GM12878 (cell line): ENCODE measurements at regions not wholly inside any gene's neighbourhood (a gene's known extent, or its start where the extent isn't known, plus 50 kb on each side); places are given as distances from the start of the nearest gene placed in this dataset.

Experiments used
- CEBPB ChIP-seq, 2 experiments: fragments of 150-350 bp in 1 of 2; IDR thresholded peaks; 2 replicates each; pipeline ENCODE4 v1.6.1; 2012 to 2014; ENCODE audit warnings: low read depth in 2 of 2, low read length in 2 of 2, borderline replicate concordance in 1 of 2, inconsistent platforms in 1 of 2
- HDAC2 ChIP-seq: fragments of 200-600 bp; sonication (generic); IDR thresholded peaks from 2 replicates; pipeline ENCODE4 v1.6.1; 2017
- NBN ChIP-seq: fragments of 450-650 bp; IDR thresholded peaks from 2 replicates; pipeline ENCODE4 v1.6.1; 2016
- NFYA ChIP-seq: IDR thresholded peaks from 2 replicates; pipeline ENCODE4 v1.6.1; 2011; ENCODE audit warnings: low read depth, mild to moderate bottlenecking, low read length, improper control_type of control experiment, borderline replicate concordance
- SMC3 ChIP-seq: IDR thresholded peaks from 2 replicates; pipeline ENCODE4 v1.6.1; 2011; ENCODE audit warnings: low read length, improper control_type of control experiment, borderline replicate concordance
- ZNF24 ChIP-seq: fragments of 450-650 bp; IDR thresholded peaks from 2 replicates; pipeline ENCODE4 v1.6.1; 2017; ENCODE audit warnings: antibody characterized with exemption, mild to moderate bottlenecking
- TF ChIP-seq, protein P1 (sequence below): fragments of 450-650 bp; formaldehyde crosslinking; IDR thresholded peaks from 2 replicates; pipeline ENCODE4 v1.5.0; 2022; ENCODE audit warnings: mild to moderate bottlenecking, missing genetic modification characterization
- TF ChIP-seq, protein P2 (sequence below): fragments of 450-650 bp; IDR thresholded peaks from 2 replicates; pipeline ENCODE4 v1.6.1; 2017; ENCODE audit warnings: mild to moderate bottlenecking, moderate library complexity

DNA sequence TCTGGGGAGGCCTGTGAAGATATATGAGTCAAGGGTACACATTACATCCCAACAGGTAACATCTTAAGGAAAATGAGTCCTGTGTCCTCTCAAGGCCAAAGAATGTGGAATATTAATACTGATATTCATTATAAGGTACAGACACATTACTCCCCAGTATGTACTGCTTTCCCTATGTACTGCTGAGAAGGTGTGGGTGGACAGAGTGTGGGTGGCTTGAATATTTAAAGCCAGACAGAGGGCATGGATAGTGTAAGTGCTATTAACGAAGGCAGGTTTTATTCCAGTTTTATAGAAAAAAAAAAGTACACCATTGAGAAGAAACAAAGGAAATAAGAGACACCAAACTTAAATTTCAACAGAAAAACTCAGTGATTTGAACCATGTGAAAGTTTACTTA is 1054.4 kb downstream of the XPNPEP1 start (continued):
- TF ChIP-seq, protein P1, sequence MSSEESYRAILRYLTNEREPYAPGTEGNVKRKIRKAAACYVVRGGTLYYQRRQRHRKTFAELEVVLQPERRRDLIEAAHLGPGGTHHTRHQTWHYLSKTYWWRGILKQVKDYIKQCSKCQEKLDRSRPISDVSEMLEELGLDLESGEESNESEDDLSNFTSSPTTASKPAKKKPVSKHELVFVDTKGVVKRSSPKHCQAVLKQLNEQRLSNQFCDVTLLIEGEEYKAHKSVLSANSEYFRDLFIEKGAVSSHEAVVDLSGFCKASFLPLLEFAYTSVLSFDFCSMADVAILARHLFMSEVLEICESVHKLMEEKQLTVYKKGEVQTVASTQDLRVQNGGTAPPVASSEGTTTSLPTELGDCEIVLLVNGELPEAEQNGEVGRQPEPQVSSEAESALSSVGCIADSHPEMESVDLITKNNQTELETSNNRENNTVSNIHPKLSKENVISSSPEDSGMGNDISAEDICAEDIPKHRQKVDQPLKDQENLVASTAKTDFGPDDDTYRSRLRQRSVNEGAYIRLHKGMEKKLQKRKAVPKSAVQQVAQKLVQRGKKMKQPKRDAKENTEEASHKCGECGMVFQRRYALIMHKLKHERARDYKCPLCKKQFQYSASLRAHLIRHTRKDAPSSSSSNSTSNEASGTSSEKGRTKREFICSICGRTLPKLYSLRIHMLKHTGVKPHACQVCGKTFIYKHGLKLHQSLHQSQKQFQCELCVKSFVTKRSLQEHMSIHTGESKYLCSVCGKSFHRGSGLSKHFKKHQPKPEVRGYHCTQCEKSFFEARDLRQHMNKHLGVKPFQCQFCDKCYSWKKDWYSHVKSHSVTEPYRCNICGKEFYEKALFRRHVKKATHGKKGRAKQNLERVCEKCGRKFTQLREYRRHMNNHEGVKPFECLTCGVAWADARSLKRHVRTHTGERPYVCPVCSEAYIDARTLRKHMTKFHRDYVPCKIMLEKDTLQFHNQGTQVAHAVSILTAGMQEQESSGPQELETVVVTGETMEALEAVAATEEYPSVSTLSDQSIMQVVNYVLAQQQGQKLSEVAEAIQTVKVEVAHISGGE (CRISPR knock-in tag), result no peak
- no peak for TF ChIP-seq ZNF24
- TF ChIP-seq NBN, result no peak
- no peak for TF ChIP-seq CEBPB (IDR thresholded peaks at IDR 0.05; ENCODE audit: borderline replicate concordance in 1 of 2, low read depth in 2 of 2, low read length in 2 of 2)
- TF ChIP-seq, protein P2, sequence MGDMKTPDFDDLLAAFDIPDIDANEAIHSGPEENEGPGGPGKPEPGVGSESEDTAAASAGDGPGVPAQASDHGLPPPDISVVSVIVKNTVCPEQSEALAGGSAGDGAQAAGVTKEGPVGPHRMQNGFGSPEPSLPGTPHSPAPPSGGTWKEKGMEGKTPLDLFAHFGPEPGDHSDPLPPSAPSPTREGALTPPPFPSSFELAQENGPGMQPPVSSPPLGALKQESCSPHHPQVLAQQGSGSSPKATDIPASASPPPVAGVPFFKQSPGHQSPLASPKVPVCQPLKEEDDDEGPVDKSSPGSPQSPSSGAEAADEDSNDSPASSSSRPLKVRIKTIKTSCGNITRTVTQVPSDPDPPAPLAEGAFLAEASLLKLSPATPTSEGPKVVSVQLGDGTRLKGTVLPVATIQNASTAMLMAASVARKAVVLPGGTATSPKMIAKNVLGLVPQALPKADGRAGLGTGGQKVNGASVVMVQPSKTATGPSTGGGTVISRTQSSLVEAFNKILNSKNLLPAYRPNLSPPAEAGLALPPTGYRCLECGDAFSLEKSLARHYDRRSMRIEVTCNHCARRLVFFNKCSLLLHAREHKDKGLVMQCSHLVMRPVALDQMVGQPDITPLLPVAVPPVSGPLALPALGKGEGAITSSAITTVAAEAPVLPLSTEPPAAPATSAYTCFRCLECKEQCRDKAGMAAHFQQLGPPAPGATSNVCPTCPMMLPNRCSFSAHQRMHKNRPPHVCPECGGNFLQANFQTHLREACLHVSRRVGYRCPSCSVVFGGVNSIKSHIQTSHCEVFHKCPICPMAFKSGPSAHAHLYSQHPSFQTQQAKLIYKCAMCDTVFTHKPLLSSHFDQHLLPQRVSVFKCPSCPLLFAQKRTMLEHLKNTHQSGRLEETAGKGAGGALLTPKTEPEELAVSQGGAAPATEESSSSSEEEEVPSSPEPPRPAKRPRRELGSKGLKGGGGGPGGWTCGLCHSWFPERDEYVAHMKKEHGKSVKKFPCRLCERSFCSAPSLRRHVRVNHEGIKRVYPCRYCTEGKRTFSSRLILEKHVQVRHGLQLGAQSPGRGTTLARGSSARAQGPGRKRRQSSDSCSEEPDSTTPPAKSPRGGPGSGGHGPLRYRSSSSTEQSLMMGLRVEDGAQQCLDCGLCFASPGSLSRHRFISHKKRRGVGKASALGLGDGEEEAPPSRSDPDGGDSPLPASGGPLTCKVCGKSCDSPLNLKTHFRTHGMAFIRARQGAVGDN, result no peak
- no peak for TF ChIP-seq NFYA
- TF ChIP-seq SMC3, result no peak
- TF ChIP-seq HDAC2, result no peak
